ENCODE measurements at regions not wholly inside any gene's neighbourhood (a gene's known extent, or its start where the extent isn't known, plus 50 kb on each side); places are given as distances from the start of the nearest gene placed in this dataset.
A peak's percentile ranks its signal among the peaks of the same experiment; 100 is the strongest.

DNA sequence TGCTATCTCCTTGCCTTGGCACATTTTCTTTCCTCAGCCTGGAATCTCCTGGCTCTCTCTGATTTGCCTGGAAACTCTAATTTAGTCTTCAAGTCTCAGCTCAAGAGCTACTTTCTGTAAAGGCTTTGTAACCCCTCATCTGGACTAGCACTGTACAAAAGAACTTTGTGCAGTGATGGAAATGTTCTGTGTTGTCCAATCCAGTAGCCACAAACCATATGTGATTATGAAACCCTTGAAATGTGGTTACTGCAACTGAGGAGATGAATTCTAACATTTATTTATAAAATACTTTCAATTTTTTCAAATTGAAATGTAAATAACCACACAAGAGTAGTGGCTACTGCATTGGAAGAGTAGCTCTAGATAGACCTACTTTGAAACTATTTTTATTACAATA lies 66.6 kb upstream of the HS3ST1 start:
- Histone ChIP-seq H3F3A (ENCODE audit: low read length, unreplicated experiment) (peaks cover 5% of the 10 kb centered on the region), H4K20me1 (ENCODE audit: low read length) (no peaks in the 10 kb centered on the region), H3K9me2 (replicated peaks; ENCODE audit: low read length) (no peaks in the 10 kb centered on the region), H3K4me3 (ENCODE audit: low read length) (no peak overlapping the region), H3K36me3 (ENCODE audit: low read depth, low read length) (no peaks in the 10 kb centered on the region), H3K27ac (ENCODE audit: low read length) (peak overlapping the region; percentile 99), H3K9ac (ENCODE audit: low read length) (no peak overlapping the region), H3K4me2 (ENCODE audit: low read length) (no peak overlapping the region), H3K4me1 (ENCODE audit: insufficient read depth, low read length) (peaks cover 30% of the 10 kb centered on the region), H2AFZ (ENCODE audit: low read length) (no peak overlapping the region), H3K79me2 (ENCODE audit: low read length) (no peaks in the 10 kb centered on the region), H3K27me3 (ENCODE audit: low read length) (no peaks in the 10 kb centered on the region), H3K9me3 (ENCODE audit: low read length) (no peaks in the 10 kb centered on the region)
- no TSS peak for BruUV-seq (replicated peaks)
- no peak for DNase-seq
- ChIA-PET POLR2A (ENCODE audit: unreplicated experiment) (no interaction called here), CTCF (no interaction called here)
- no peak for ATAC-seq
- TF ChIP-seq EZH2 (IDR thresholded peaks at IDR 0.05; ENCODE audit: low read length, unreplicated experiment) (no peak), EZH2phosphoT487 (IDR thresholded peaks at IDR 0.05; ENCODE audit: borderline replicate concordance, low read length) (no peak)
- TF ChIP-seq, protein P1, sequence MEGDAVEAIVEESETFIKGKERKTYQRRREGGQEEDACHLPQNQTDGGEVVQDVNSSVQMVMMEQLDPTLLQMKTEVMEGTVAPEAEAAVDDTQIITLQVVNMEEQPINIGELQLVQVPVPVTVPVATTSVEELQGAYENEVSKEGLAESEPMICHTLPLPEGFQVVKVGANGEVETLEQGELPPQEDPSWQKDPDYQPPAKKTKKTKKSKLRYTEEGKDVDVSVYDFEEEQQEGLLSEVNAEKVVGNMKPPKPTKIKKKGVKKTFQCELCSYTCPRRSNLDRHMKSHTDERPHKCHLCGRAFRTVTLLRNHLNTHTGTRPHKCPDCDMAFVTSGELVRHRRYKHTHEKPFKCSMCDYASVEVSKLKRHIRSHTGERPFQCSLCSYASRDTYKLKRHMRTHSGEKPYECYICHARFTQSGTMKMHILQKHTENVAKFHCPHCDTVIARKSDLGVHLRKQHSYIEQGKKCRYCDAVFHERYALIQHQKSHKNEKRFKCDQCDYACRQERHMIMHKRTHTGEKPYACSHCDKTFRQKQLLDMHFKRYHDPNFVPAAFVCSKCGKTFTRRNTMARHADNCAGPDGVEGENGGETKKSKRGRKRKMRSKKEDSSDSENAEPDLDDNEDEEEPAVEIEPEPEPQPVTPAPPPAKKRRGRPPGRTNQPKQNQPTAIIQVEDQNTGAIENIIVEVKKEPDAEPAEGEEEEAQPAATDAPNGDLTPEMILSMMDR (conservative IDR thresholded peaks at IDR 0.05; ENCODE audit: low read depth, low read length): no peak
- intact Hi-C loops (cut with micrococcal nuclease): no loop called here

DNA sequence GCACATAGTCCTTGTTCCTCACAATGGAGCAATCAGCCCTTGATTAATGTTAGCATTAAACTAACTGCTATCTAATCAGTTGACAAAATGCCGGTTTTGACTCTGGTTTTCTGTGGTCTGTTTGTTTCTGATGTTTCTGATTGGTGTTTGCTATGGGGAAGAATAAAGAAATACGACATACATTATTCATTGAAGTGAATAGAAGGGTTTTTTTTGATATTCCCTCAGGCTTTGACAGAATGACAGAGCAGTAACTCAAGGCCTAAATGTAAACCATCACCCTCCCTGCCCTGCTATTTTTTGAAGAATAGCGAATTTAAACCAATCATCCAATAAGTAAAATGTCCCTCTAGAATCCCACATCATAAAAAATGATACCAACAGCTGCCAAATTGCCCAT lies 65.5 kb upstream of the HS3ST1 start:
- no TSS peak for BruUV-seq (replicated peaks)
- TF ChIP-seq EZH2phosphoT487 (IDR thresholded peaks at IDR 0.05; ENCODE audit: borderline replicate concordance, low read length) (no peak), EZH2 (IDR thresholded peaks at IDR 0.05; ENCODE audit: low read length, unreplicated experiment) (no peak)
- TF ChIP-seq, protein P1 (conservative IDR thresholded peaks at IDR 0.05; ENCODE audit: low read depth, low read length): no peak
- Histone ChIP-seq H3K36me3 (ENCODE audit: low read depth, low read length) (no peaks in the 10 kb centered on the region), H3K9me3 (ENCODE audit: low read length) (no peaks in the 10 kb centered on the region), H3K27me3 (ENCODE audit: low read length) (no peaks in the 10 kb centered on the region), H3K9me2 (replicated peaks; ENCODE audit: low read length) (no peaks in the 10 kb centered on the region), H3K9ac (ENCODE audit: low read length) (no peak overlapping the region), H3F3A (ENCODE audit: low read length, unreplicated experiment) (peaks cover 5% of the 10 kb centered on the region), H3K4me3 (ENCODE audit: low read length) (no peak overlapping the region), H3K27ac (ENCODE audit: low read length) (no peak overlapping the region), H3K79me2 (ENCODE audit: low read length) (no peaks in the 10 kb centered on the region), H4K20me1 (ENCODE audit: low read length) (no peaks in the 10 kb centered on the region), H2AFZ (ENCODE audit: low read length) (no peak overlapping the region), H3K4me2 (ENCODE audit: low read length) (no peak overlapping the region), H3K4me1 (ENCODE audit: insufficient read depth, low read length) (peaks cover 30% of the 10 kb centered on the region)
- ChIA-PET CTCF (no interaction called here), POLR2A (ENCODE audit: unreplicated experiment) (no interaction called here)
- ATAC-seq (no peak), DNase-seq (no peak)
- intact Hi-C loops (cut with micrococcal nuclease): no loop called here

DNA sequence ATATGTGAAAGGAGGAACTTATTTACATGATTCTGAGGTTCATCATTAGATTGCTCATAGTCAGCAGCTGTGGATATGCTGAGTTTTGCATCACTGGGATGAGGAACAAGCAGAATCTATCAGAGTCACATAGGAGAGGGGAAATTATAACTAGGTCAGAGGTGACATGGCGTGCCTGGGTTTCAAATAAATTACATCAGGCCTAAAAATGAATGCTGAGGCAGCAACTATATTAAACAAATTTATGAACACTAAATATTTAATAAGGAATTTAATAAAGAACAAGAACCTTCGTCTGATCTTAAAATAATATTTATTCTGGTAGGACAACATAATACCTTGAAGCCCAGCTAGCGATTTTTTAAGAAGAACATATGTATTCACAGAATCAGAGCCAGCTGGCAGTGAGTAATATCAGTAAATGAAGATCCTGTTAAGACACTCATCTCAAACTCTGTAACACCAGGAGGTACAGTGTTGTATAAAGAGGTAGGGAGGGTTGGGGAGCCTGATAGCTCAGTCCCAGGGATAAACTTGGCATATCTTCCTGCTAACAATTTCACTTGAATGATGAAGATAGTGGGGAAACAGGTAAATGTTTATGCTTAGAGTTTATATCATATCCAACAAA lies 60.9 kb upstream of the HS3ST1 start:
- Histone ChIP-seq H3K4me2 (ENCODE audit: low read length) (no peak overlapping the region), H3K79me2 (ENCODE audit: low read length) (no peaks in the 10 kb centered on the region), H3K4me1 (ENCODE audit: insufficient read depth, low read length) (peaks cover 21% of the 10 kb centered on the region), H3K9me2 (replicated peaks; ENCODE audit: low read length) (no peaks in the 10 kb centered on the region), H3K9ac (ENCODE audit: low read length) (no peak overlapping the region), H3K27me3 (ENCODE audit: low read length) (no peaks in the 10 kb centered on the region), H4K20me1 (ENCODE audit: low read length) (no peaks in the 10 kb centered on the region), H3K9me3 (ENCODE audit: low read length) (no peaks in the 10 kb centered on the region), H3F3A (ENCODE audit: low read length, unreplicated experiment) (no peaks in the 10 kb centered on the region), H3K27ac (ENCODE audit: low read length) (no peak overlapping the region), H3K4me3 (ENCODE audit: low read length) (no peak overlapping the region), H2AFZ (ENCODE audit: low read length) (no peak overlapping the region), H3K36me3 (ENCODE audit: low read depth, low read length) (no peaks in the 10 kb centered on the region)
- intact Hi-C loops (cut with micrococcal nuclease): no loop called here
- ATAC-seq (no peak), DNase-seq (no peak)
- CTCF ChIA-PET: no interaction called here
- POLR2A ChIA-PET (ENCODE audit: unreplicated experiment): no interaction called here
- no TSS peak for BruUV-seq (replicated peaks)
- no peak for TF ChIP-seq EZH2 (IDR thresholded peaks at IDR 0.05; ENCODE audit: low read length, unreplicated experiment)
- TF ChIP-seq EZH2phosphoT487 (IDR thresholded peaks at IDR 0.05; ENCODE audit: borderline replicate concordance, low read length): no peak
- TF ChIP-seq, protein P1 (conservative IDR thresholded peaks at IDR 0.05; ENCODE audit: low read depth, low read length): no peak

All from PC-3 (cell line).